ENCODE measurements at regions not wholly inside any gene's neighbourhood (a gene's known extent, or its start where the extent isn't known, plus 50 kb on each side); places are given as distances from the start of the nearest gene placed in this dataset.

DNA sequence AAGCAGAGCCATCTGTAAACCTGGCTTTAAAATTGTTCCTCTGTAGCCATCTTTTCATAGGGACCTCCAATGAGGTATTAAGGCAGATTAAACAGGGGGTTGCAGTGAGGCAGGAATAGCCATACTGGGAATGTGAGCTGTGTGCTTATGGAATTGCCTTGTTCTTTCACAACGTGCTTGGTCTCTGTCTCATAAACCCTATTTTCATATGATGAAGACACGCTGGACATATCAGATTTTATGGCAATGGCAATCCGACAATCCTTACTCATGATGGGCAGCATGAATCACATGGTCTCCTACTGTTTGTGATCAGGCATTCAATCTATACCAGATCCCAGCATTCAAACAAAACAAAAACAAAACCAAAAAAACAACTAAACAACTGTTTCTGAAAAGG is 418.9 kb upstream of the NRP1 start:
- no peak overlapping the region for H3K27ac ChIP-seq
- WGBS, 2 donors: 90 to 94% methylated on average over 3 of the region's 3 CpGs
- H3K9me3 ChIP-seq: no peaks in the 10 kb centered on the region
- H3K36me3 ChIP-seq (ENCODE audit: low read depth, missing control alignments): no peaks in the 10 kb centered on the region
- no peak for DNase-seq
- peaks cover 16% of the 10 kb centered on the region for H3K4me1 ChIP-seq
- H3K27me3 ChIP-seq: no peaks in the 10 kb centered on the region
- H3K4me3 ChIP-seq: no peak overlapping the region
- no peak for TF ChIP-seq POLR2A (IDR thresholded peaks at IDR 0.05)
- no peak for TF ChIP-seq CTCF (IDR thresholded peaks at IDR 0.05)
- intact Hi-C loops (cut with DNase I; ENCODE audit: low total_unique reads): no loop called here

GRCh38 chr10:33749790-33750189 is 415.3 kb upstream of the NRP1 start:
- no peak for TF ChIP-seq POLR2A (IDR thresholded peaks at IDR 0.05)
- TF ChIP-seq CTCF (IDR thresholded peaks at IDR 0.05): no peak
- WGBS, 2 donors: 66 to 70% methylated on average over 4 of the region's 4 CpGs

DNA sequence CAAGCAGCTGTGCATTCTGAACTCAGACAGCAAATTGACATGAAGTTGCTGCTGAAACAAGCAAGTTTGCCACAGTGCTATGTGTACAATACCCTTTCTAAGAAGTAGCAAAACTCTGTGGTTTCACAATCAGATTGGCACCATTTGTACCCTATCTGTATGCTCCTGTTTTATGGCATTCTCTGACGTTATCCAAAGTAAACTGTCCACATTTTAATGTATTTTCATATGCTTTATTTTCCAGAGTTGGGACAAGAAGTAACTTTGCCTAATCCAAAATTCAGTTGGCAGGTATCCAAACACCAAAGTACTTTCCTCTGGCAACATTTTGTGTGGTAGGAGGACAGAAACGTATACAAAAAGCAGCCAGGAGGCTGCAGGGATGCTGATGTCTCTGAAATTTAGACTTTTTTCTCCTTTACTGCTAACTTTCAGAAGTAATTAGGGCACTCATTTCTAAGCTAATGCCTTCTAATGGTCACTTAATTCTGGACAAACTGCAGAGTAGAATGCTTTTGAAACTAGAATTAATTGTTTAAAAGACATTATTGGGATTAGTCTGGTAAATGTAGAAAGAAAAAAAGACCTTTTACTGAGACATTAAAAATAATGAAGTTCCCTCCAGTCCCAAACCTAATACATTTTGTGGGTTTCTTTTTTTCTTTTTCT is 414.7 kb upstream of the NRP1 start:
- no peak overlapping the region for H3K4me3 ChIP-seq
- intact Hi-C loops (cut with DNase I; ENCODE audit: low total_unique reads): no loop called here
- TF ChIP-seq CTCF (IDR thresholded peaks at IDR 0.05) (no peak), POLR2A (IDR thresholded peaks at IDR 0.05) (no peak)
- H3K9me3 ChIP-seq: no peaks in the 10 kb centered on the region
- H3K36me3 ChIP-seq (ENCODE audit: low read depth, missing control alignments): no peaks in the 10 kb centered on the region
- no peaks in the 10 kb centered on the region for H3K27me3 ChIP-seq
- no peak for DNase-seq
- peaks cover 17% of the 10 kb centered on the region for H3K4me1 ChIP-seq
- 18 to 26% methylated on average over 2 of the region's 2 CpGs for WGBS, 2 donors
- H3K27ac ChIP-seq: no peak overlapping the region

More at GRCh38 chr10:33749790-33750189, 415.3 kb upstream of the NRP1 start:
- DNase-seq: no peak
- Histone ChIP-seq H3K27me3 (no peaks in the 10 kb centered on the region), H3K27ac (no peak overlapping the region), H3K36me3 (ENCODE audit: low read depth, missing control alignments) (no peaks in the 10 kb centered on the region), H3K4me1 (peaks cover 17% of the 10 kb centered on the region), H3K9me3 (no peaks in the 10 kb centered on the region), H3K4me3 (no peak overlapping the region)
- intact Hi-C loops (cut with DNase I; ENCODE audit: low total_unique reads): no loop called here

DNA sequence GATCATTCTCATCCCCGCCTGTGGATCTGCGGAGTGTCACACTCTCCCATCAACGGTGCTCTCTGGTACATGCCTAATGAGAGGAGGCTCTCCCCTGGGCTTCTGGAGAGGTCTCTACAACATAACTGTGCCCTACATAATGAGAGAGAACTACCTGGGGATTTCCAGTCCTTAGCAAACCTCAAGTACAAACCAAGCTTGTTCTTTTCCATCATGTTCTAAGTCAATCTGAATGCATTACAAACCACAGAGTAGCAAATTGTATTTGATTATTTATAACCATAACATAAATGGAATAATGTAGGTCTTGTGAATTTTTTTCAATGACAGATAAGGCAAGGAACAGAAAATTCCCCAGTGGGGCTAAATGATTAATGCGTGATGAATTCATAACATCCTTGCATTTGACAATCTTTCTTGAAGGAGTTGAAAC is 412.4 kb upstream of the NRP1 start:
- H3K36me3 ChIP-seq (ENCODE audit: low read depth, missing control alignments): no peaks in the 10 kb centered on the region
- no peak overlapping the region for H3K27ac ChIP-seq
- H3K4me1 ChIP-seq: peaks cover 17% of the 10 kb centered on the region
- H3K9me3 ChIP-seq: no peaks in the 10 kb centered on the region
- H3K4me3 ChIP-seq: no peak overlapping the region
- WGBS, 2 donors: 74 to 80% methylated on average over 4 of the region's 4 CpGs
- no peaks in the 10 kb centered on the region for H3K27me3 ChIP-seq
- intact Hi-C loops (cut with DNase I; ENCODE audit: low total_unique reads): no loop called here
- DNase-seq: no peak
- TF ChIP-seq CTCF (IDR thresholded peaks at IDR 0.05) (no peak), POLR2A (IDR thresholded peaks at IDR 0.05) (no peak)

GRCh38 chr10:33746186-33746585 is 411.7 kb upstream of the NRP1 start:
- H3K9me3 ChIP-seq: no peaks in the 10 kb centered on the region
- WGBS, 2 donors: 92 to 99% methylated on average over 5 to 6 of the region's 6 CpGs
- no peak overlapping the region for H3K4me3 ChIP-seq
- H3K27ac ChIP-seq: no peak overlapping the region
- no peaks in the 10 kb centered on the region for H3K27me3 ChIP-seq
- peaks cover 17% of the 10 kb centered on the region for H3K4me1 ChIP-seq
- DNase-seq: no peak
- TF ChIP-seq POLR2A (IDR thresholded peaks at IDR 0.05): no peak
- TF ChIP-seq CTCF (IDR thresholded peaks at IDR 0.05): no peak
- intact Hi-C loops (cut with DNase I; ENCODE audit: low total_unique reads): no loop called here
- no peaks in the 10 kb centered on the region for H3K36me3 ChIP-seq (ENCODE audit: low read depth, missing control alignments)
